Uterus (tissue), 3 donors: ENCODE measurements at regions not wholly inside any gene's neighbourhood (a gene's known extent, or its start where the extent isn't known, plus 50 kb on each side); places are given as distances from the start of the nearest gene placed in this dataset.
A peak's percentile ranks its signal among the peaks of the same experiment; 100 is the strongest.

Experiments used
- DNase-seq, 2 donors: peaks; one replicate each; pipeline ENCODE4 v3.0.0-alpha.2; 2019 to 2020
- H3K27ac ChIP-seq, 2 donors: fragments of 200-600 bp; sonication (generic); 1 replicate in 1 of 2; 2 replicates in 1 of 2; pipeline ENCODE4 v1.5.1; 2016 to 2018
- H3K27me3 ChIP-seq, 2 donors: fragments of 200-600 bp; sonication (generic); one replicate each; pipeline ENCODE4 v1.5.1; 2018 to 2019; ENCODE audit warnings: control low read depth in 1 of 2
- H3K36me3 ChIP-seq, 2 donors: fragments of 200-600 bp; sonication (generic); one replicate each; pipeline ENCODE4 v1.5.1; 2019; ENCODE audit warnings: control low read depth in 1 of 2
- H3K4me1 ChIP-seq, 2 donors: fragments of 200-600 bp; sonication (generic); one replicate each; pipeline ENCODE4 v1.5.1; 2018 to 2019; ENCODE audit warnings: control low read depth in 1 of 2
- H3K4me3 ChIP-seq, 2 donors: fragments of 200-600 bp; sonication (generic); 1 replicate in 1 of 2; 2 replicates in 1 of 2; pipeline ENCODE4 v1.5.1; 2018 to 2019; ENCODE audit warnings: mild to moderate bottlenecking in 1 of 2
- H3K9me3 ChIP-seq, 2 donors: fragments of 200-600 bp; sonication (generic); one replicate each; pipeline ENCODE4 v1.5.1; 2019; ENCODE audit warnings: control low read depth in 1 of 2
- CTCF ChIP-seq, 4 experiments: fragments of 200-600 bp in 2 of 4; fragments of 450-650 bp in 2 of 4; sonication (generic) in 2 of 4; IDR thresholded peaks; one replicate each; pipeline ENCODE4 v1.5.1; 2016 to 2019; ENCODE audit warnings: antibody characterized with exemption in 4 of 4, mild to moderate bottlenecking in 2 of 4, moderate library complexity in 1 of 4
- POLR2A ChIP-seq, 2 donors: fragments of 450-650 bp; IDR thresholded peaks; one replicate each; pipeline ENCODE4 v1.6.1; 2016; ENCODE audit warnings: antibody characterized with exemption in 2 of 2, mild to moderate bottlenecking in 1 of 2, moderate library complexity in 1 of 2
- intact Hi-C: fragments of 100-400 bp; cut with DNase I; formaldehyde crosslinking; loops from one replicate; pipeline ENCODE4 v1.15.1; 2023; ENCODE audit warnings: low total_unique reads
- donor health status: DM: yes; HTN: yes; CAD: no.

- TF ChIP-seq POLR2A (IDR thresholded peaks at IDR 0.05) (no peak), CTCF (IDR thresholded peaks at IDR 0.05) (no peak)
- DNase-seq = no peak
- Histone ChIP-seq H3K27ac (no peak overlapping the region), H3K4me1 (no peaks in the 10 kb centered on the region), H3K36me3 (no peaks in the 10 kb centered on the region), H3K9me3 (no peaks in the 10 kb centered on the region), H3K4me3 (no peak overlapping the region), H3K27me3 (no peaks in the 10 kb centered on the region)
- intact Hi-C loops = no loop called here
Observed at GRCh38 chr3:139120086-139121056, 75.7 kb upstream of the PRR23C start.

GRCh38 chr3:139121513-139122220 is 77.0 kb upstream of the PRR23C start:
- TF ChIP-seq POLR2A (IDR thresholded peaks at IDR 0.05) (no peak), CTCF (IDR thresholded peaks at IDR 0.05) (no peak)
- peak in 1 of 2 donors; percentile 33 for DNase-seq
- Histone ChIP-seq H3K4me1 (no peaks in the 10 kb centered on the region), H3K27ac (peak overlapping the region in 1 of 2 donors; percentile 33), H3K27me3 (no peaks in the 10 kb centered on the region), H3K9me3 (no peaks in the 10 kb centered on the region), H3K36me3 (no peaks in the 10 kb centered on the region), H3K4me3 (no peak overlapping the region)
- intact Hi-C loops = no loop called here

GRCh38 chr3:139122221-139122581 is 77.5 kb upstream of the PRR23C start:
- no peaks in the 10 kb centered on the region for H3K4me1 ChIP-seq
- peak overlapping the region in 1 of 2 donors; percentile 33 for H3K27ac ChIP-seq
- TF ChIP-seq POLR2A (IDR thresholded peaks at IDR 0.05) = no peak
- no peak for TF ChIP-seq CTCF (IDR thresholded peaks at IDR 0.05)
- H3K36me3 ChIP-seq = no peaks in the 10 kb centered on the region
- no peaks in the 10 kb centered on the region for H3K9me3 ChIP-seq
- H3K27me3 ChIP-seq = no peaks in the 10 kb centered on the region
- DNase-seq = peak in 1 of 2 donors; percentile 55
- H3K4me3 ChIP-seq = no peak overlapping the region
- intact Hi-C loops = no loop called here

GRCh38 chr3:139122612-139123011 is 77.9 kb upstream of the PRR23C start:
- H3K4me1 ChIP-seq = no peaks in the 10 kb centered on the region
- no peak overlapping the region for H3K4me3 ChIP-seq
- no peak overlapping the region for H3K27ac ChIP-seq
- TF ChIP-seq POLR2A (IDR thresholded peaks at IDR 0.05) = no peak
- no peaks in the 10 kb centered on the region for H3K27me3 ChIP-seq
- H3K36me3 ChIP-seq = no peaks in the 10 kb centered on the region
- intact Hi-C loops = no loop called here
- H3K9me3 ChIP-seq = no peaks in the 10 kb centered on the region
- DNase-seq = no peak

GRCh38 chr3:139123377-139124095 is 78.8 kb upstream of the PRR23C start:
- no peaks in the 10 kb centered on the region for H3K9me3 ChIP-seq
- no peaks in the 10 kb centered on the region for H3K27me3 ChIP-seq
- intact Hi-C loops = no loop called here
- H3K4me3 ChIP-seq = no peak overlapping the region
- DNase-seq = no peak
- H3K27ac ChIP-seq = no peak overlapping the region
- H3K4me1 ChIP-seq = no peaks in the 10 kb centered on the region
- TF ChIP-seq CTCF (IDR thresholded peaks at IDR 0.05) (no peak), POLR2A (IDR thresholded peaks at IDR 0.05) (no peak)
- no peaks in the 10 kb centered on the region for H3K36me3 ChIP-seq
